ENCODE measurements at regions not wholly inside any gene's neighbourhood (a gene's known extent, or its start where the extent isn't known, plus 50 kb on each side); places are given as distances from the start of the nearest gene placed in this dataset.
"Not testable (repeated sequence)": the region's sequence is repeated elsewhere in the genome, so short reads cannot be mapped to it uniquely, and the experiment has no call there.

DNA sequence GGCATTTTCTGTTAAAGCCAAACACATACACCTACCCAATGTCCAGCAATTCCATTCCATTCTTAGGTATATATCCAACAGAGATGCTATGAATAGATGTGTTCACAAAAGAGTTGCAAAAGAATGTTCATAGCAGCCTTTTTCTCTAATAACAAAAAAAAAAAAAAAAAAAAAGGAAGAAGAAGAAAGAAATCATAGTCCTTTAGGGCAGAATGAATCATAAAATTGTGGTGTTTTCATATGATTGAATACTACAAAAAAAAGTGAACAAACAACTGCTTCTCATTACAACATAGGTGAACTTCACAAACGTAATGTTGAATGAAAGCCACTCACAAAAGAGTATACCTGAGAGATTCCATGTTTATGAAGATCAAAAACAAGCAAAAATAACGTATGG is 66.8 kb upstream of the GRK3 start:
- intact Hi-C loops (cut with DNase I) = no loop called here
- ATAC-seq (no peak), DNase-seq (no peak)
- Histone ChIP-seq H3K4me1 (no peaks in the 10 kb centered on the region), H3K27me3 (ENCODE audit: low read depth) (peaks cover 4% of the 10 kb centered on the region), H3K27ac (no peak overlapping the region), H3K9me3 (no peaks in the 10 kb centered on the region), H3K4me3 (no peak overlapping the region), H3K36me3 (no peaks in the 10 kb centered on the region)
- TF ChIP-seq, protein P1, sequence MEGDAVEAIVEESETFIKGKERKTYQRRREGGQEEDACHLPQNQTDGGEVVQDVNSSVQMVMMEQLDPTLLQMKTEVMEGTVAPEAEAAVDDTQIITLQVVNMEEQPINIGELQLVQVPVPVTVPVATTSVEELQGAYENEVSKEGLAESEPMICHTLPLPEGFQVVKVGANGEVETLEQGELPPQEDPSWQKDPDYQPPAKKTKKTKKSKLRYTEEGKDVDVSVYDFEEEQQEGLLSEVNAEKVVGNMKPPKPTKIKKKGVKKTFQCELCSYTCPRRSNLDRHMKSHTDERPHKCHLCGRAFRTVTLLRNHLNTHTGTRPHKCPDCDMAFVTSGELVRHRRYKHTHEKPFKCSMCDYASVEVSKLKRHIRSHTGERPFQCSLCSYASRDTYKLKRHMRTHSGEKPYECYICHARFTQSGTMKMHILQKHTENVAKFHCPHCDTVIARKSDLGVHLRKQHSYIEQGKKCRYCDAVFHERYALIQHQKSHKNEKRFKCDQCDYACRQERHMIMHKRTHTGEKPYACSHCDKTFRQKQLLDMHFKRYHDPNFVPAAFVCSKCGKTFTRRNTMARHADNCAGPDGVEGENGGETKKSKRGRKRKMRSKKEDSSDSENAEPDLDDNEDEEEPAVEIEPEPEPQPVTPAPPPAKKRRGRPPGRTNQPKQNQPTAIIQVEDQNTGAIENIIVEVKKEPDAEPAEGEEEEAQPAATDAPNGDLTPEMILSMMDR (IDR thresholded peaks at IDR 0.05) = no peak

GRCh38 chr22:25500671-25501070 is 63.8 kb upstream of the GRK3 start:
- H3K4me3 ChIP-seq; H3K27me3 ChIP-seq (ENCODE audit: low read depth); ATAC-seq; H3K36me3 ChIP-seq; H3K27ac ChIP-seq; H3K4me1 ChIP-seq; H3K9me3 ChIP-seq; intact Hi-C loops (cut with DNase I); DNase-seq: not testable (repeated sequence)

GRCh38 chr22:25504017-25504416 is 60.5 kb upstream of the GRK3 start:
- DNase-seq; intact Hi-C loops (cut with DNase I); H3K27ac ChIP-seq; H3K9me3 ChIP-seq; H3K36me3 ChIP-seq; ATAC-seq; H3K27me3 ChIP-seq (ENCODE audit: low read depth); H3K4me1 ChIP-seq; H3K4me3 ChIP-seq: not testable (repeated sequence)

DNA sequence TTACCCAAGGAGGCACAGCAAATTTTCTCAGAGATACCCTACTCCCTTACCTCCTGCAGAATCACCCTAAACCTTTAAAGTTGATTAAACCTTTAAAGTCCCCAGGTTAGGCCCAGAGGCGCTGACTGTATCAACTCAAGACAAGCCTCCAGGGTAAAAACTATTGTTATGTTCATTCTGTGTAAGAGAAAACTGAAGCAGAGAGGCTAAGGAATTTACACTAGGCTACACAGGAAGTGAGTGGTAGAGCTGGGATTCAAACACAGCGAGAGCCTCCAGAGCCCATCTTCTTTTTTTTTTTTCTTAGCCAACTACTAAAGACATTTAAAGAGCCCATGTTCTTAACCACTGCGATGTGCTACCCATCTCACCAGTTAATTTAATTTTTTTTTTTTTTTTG is 56.3 kb upstream of the GRK3 start:
- ATAC-seq (no peak), DNase-seq (no peak)
- intact Hi-C loops (cut with DNase I) = no loop called here
- Histone ChIP-seq H3K27ac (no peak overlapping the region), H3K4me3 (no peak overlapping the region), H3K9me3 (no peaks in the 10 kb centered on the region), H3K36me3 (no peaks in the 10 kb centered on the region), H3K4me1 (no peaks in the 10 kb centered on the region), H3K27me3 (ENCODE audit: low read depth) (no peaks in the 10 kb centered on the region)
- TF ChIP-seq, protein P1 (IDR thresholded peaks at IDR 0.05) = no peak

DNA sequence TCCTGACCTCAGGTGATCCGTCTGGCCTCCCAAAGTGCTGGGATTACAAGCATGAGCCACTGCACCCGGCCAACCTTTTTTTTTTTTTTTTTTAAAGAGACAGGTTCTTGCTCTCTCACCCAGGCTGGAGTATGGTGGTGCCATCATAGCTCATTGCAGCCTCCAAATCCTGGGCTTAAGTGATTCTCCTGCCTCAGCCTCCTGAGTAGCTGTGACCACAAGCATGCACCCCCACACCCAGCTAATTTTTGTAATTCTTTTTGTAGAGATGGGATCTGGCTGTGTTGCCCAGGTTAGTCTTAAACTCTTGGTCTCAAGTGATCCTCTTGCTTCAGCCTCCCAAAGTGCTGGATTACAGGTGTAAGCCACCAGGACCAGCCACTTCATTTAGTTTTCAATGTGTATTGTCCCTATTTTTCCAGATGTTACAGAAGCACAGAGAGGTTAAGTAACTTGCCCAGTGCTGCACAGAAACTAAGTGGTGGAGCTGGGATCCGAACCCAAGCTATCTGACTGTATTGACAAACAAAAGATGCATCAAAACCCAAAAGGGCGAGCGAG is 55.6 kb upstream of the GRK3 start:
- intact Hi-C loops (cut with DNase I) = no loop called here
- H3K27me3 ChIP-seq (ENCODE audit: low read depth) = no peaks in the 10 kb centered on the region
- no peak overlapping the region for H3K27ac ChIP-seq
- TF ChIP-seq, protein P1 (IDR thresholded peaks at IDR 0.05) = no peak
- H3K36me3 ChIP-seq = no peaks in the 10 kb centered on the region
- no peaks in the 10 kb centered on the region for H3K4me1 ChIP-seq
- no peak for ATAC-seq
- no peak overlapping the region for H3K4me3 ChIP-seq
- H3K9me3 ChIP-seq = no peaks in the 10 kb centered on the region
- DNase-seq = no peak

- Histone ChIP-seq H3K27ac (no peak overlapping the region), H3K36me3 (no peaks in the 10 kb centered on the region), H3K4me3 (no peak overlapping the region), H3K4me1 (no peaks in the 10 kb centered on the region), H3K9me3 (no peaks in the 10 kb centered on the region), H3K27me3 (ENCODE audit: low read depth) (no peaks in the 10 kb centered on the region)
- TF ChIP-seq, protein P1 (IDR thresholded peaks at IDR 0.05) = no peak
- DNase-seq = no peak
- intact Hi-C loops (cut with DNase I) = no loop called here
- no peak for ATAC-seq
These were observed 55.1 kb upstream of the GRK3 start for GRCh38 chr22:25509374-25509791.

DNA sequence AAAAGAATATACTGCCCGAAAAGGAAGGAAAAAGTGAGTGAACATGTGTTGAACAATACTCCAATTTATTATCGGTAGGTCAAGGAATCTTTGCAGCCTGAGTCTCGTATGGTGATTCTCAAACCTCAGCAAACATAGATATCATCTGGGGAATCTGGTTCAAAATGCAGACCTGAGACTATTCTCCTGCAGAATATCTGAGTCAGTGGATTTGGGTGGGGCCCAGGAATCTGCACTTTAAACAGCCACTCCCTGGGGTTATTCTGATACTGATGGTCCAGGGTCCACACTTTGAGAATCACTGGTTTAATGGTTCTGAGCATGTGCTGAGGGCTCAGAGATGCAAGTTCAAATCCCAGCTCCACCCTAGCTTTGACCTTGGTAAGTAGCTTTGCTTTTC is 53.6 kb upstream of the GRK3 start:
- Histone ChIP-seq H3K4me1 (no peaks in the 10 kb centered on the region), H3K27ac (no peak overlapping the region), H3K36me3 (no peaks in the 10 kb centered on the region), H3K4me3 (no peak overlapping the region), H3K27me3 (ENCODE audit: low read depth) (no peaks in the 10 kb centered on the region), H3K9me3 (no peaks in the 10 kb centered on the region)
- intact Hi-C loops (cut with DNase I) = no loop called here
- ATAC-seq (no peak), DNase-seq (no peak)
- TF ChIP-seq, protein P1 (IDR thresholded peaks at IDR 0.05) = no peak
